AG04450 (cell line): ENCODE measurements at regions not wholly inside any gene's neighbourhood (a gene's known extent, or its start where the extent isn't known, plus 50 kb on each side); places are given as distances from the start of the nearest gene placed in this dataset.

Source experiments
- CTCF ChIA-PET: fragments of 300-600, 350-600 bp; formaldehyde crosslinking; extraction: SDS; loops from one replicate; lab custom pipeline; 2022; ENCODE audit warnings: antibody characterized with exemption, inconsistent platforms; lab: Charles Lee
- POLR2A ChIA-PET: fragments of 350-600 bp; formaldehyde crosslinking; extraction: SDS; loops from one replicate; lab custom pipeline; 2021; ENCODE audit warnings: antibody characterized with exemption, inconsistent platforms; lab: Yijun Ruan, JAX
- DNase-seq: peaks from one replicate; pipeline ENCODE4 v3.0.0-alpha.2; 2011; ENCODE audit warnings: low read depth, low spot score
- H3K27ac ChIP-seq: one replicate; pipeline ENCODE4 v1.5.1; 2012; ENCODE audit warnings: low read depth, low read length, control low read depth
- H3K27me3 ChIP-seq: one replicate; pipeline ENCODE4 v1.6.0; 2012; ENCODE audit warnings: low read length; ENCODE audit not compliant: control insufficient read depth, insufficient read depth
- H3K4me3 ChIP-seq: 2 replicates; pipeline ENCODE4 v1.5.1; 2011; ENCODE audit warnings: mild to moderate bottlenecking, low read depth, low read length, control low read depth
- H3K9me3 ChIP-seq: 2 replicates; pipeline ENCODE4 v1.5.1; 2012; ENCODE audit warnings: low read length; ENCODE audit not compliant: control insufficient read depth, insufficient read depth
- TF ChIP-seq, protein P1 (sequence below): IDR thresholded peaks from 2 replicates; pipeline ENCODE4 v1.5.1; 2011; ENCODE audit warnings: low read depth, low read length, control low read depth, inconsistent platforms

- no peak for DNase-seq
- Histone ChIP-seq H3K27ac (no peak overlapping the region), H3K4me3 (no peak overlapping the region), H3K27me3 (peaks cover 2% of the 10 kb centered on the region), H3K9me3 (0 out of 2 replicates have a peak, but pooled peaks cover 3% of the 10 kb centered on the region)
- ChIA-PET CTCF (no interaction called here), POLR2A (no interaction called here)
- TF ChIP-seq, protein P1, sequence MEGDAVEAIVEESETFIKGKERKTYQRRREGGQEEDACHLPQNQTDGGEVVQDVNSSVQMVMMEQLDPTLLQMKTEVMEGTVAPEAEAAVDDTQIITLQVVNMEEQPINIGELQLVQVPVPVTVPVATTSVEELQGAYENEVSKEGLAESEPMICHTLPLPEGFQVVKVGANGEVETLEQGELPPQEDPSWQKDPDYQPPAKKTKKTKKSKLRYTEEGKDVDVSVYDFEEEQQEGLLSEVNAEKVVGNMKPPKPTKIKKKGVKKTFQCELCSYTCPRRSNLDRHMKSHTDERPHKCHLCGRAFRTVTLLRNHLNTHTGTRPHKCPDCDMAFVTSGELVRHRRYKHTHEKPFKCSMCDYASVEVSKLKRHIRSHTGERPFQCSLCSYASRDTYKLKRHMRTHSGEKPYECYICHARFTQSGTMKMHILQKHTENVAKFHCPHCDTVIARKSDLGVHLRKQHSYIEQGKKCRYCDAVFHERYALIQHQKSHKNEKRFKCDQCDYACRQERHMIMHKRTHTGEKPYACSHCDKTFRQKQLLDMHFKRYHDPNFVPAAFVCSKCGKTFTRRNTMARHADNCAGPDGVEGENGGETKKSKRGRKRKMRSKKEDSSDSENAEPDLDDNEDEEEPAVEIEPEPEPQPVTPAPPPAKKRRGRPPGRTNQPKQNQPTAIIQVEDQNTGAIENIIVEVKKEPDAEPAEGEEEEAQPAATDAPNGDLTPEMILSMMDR, result no peak
These were observed 113.6 kb upstream of the CYYR1 start for GRCh38 chr21:26686705-26687104.

DNA sequence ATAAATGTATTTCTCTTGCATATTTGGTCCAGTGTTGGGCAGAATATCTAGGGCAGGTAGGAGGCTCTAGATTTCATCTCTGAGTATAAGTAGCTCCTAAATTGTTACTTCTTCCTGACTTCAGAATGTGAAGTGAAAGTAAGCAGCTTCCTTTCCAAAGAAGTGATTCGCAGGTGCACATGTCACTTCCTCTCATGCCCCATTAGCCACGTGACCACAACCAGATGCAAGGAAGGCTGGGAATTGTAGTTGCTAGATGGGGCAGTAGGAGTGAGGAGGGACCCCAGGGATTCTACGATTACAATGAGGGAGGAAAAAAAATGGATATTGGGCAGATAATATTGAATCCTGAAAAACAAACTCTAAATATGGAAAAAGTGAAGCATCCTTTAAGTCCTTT lies 113.2 kb upstream of the CYYR1 start:
- H3K9me3 ChIP-seq, result 0 out of 2 replicates have a peak, but pooled peaks cover 3% of the 10 kb centered on the region
- ChIA-PET POLR2A (no interaction called here), CTCF (no interaction called here)
- TF ChIP-seq, protein P1, result no peak
- peaks cover 2% of the 10 kb centered on the region for H3K27me3 ChIP-seq
- H3K27ac ChIP-seq, result no peak overlapping the region
- H3K4me3 ChIP-seq, result no peak overlapping the region; the same call in 1 of the 2 replicates
- DNase-seq, result no peak

DNA sequence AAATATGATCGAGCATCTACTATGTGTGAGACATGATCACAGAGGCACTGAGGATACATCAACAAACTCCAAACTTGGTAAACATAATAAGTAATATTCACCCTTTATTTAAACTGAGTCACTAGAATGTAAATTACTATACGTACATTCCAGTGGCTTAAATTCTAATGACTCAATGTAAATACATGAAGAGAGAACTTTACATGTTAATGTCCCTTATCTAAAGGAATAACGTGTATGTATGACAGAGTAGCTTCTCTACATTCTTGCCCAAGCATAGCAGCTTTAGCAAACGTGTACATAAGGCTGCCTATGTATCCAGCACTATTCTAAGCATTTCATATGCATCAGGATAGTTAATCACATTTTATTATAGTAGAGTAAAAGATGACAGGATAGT lies 111.8 kb upstream of the CYYR1 start:
- TF ChIP-seq, protein P1, result no peak
- no peaks in the 10 kb centered on the region for H3K27me3 ChIP-seq
- no peak overlapping the region for H3K27ac ChIP-seq
- 0 out of 2 replicates have a peak, but pooled peaks cover under 1% of the 10 kb centered on the region for H3K9me3 ChIP-seq
- no peak for DNase-seq
- no peak overlapping the region for H3K4me3 ChIP-seq
- POLR2A ChIA-PET, result no interaction called here
- CTCF ChIA-PET, result no interaction called here

DNA sequence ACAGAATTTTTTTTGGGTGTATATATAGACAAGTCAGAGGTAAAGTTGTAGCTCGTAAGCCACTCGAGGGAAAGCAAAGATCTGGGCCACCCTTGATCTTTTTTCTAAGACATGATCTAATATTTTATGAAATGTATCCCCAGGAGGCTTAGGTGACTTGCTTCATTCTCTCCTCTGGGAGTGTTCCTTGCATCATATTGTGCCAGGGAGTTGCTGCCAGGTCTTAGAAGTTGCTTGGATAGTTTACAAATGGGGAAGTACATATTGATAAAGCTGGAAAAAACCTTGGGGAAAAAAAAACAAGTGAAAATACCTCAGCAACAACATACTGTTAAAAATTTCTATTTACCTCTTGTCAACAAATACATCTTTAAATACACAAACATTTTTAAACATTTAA lies 110.9 kb upstream of the CYYR1 start:
- ChIA-PET CTCF (no interaction called here), POLR2A (no interaction called here)
- no peak overlapping the region for H3K4me3 ChIP-seq
- no peaks in the 10 kb centered on the region for H3K27me3 ChIP-seq
- TF ChIP-seq, protein P1, result no peak
- no peaks in the 10 kb centered on the region for H3K9me3 ChIP-seq
- no peak overlapping the region for H3K27ac ChIP-seq
- no peak for DNase-seq

GRCh38 chr21:26679284-26679683 lies 106.2 kb upstream of the CYYR1 start:
- POLR2A ChIA-PET, result no interaction called here
- Histone ChIP-seq H3K9me3 (no peaks in the 10 kb centered on the region), H3K27ac (no peak overlapping the region), H3K27me3 (no peaks in the 10 kb centered on the region), H3K4me3 (no peak overlapping the region)
- DNase-seq, result no peak
- TF ChIP-seq, protein P1, result no peak
- CTCF ChIA-PET, result no interaction called here
